GM12878 (cell line): ENCODE measurements at regions not wholly inside any gene's neighbourhood (a gene's known extent, or its start where the extent isn't known, plus 50 kb on each side); places are given as distances from the start of the nearest gene placed in this dataset.

Experiments
- EGR1 ChIP-seq, 2 experiments: IDR thresholded peaks; 1 replicate in 1 of 2; 2 replicates in 1 of 2; pipeline ENCODE4 v1.6.1; 2011 to 2012; ENCODE audit warnings: low read depth in 2 of 2, low read length in 2 of 2, borderline replicate concordance in 1 of 2, mild to moderate bottlenecking in 1 of 2, moderate library complexity in 1 of 2
- FOS ChIP-seq: IDR thresholded peaks from 3 replicates; pipeline ENCODE4 v1.6.1; 2011; ENCODE audit warnings: borderline replicate concordance; ENCODE audit not compliant: insufficient read length; ENCODE audit errors: extremely low read depth
- FOXM1 ChIP-seq: IDR thresholded peaks from 2 replicates; pipeline ENCODE4 v1.6.1; 2012; ENCODE audit warnings: low read depth, mild to moderate bottlenecking, inconsistent platforms, low read length, moderate library complexity
- HDGF ChIP-seq: fragments of 450-650 bp; IDR thresholded peaks from 2 replicates; pipeline ENCODE4 v1.6.1; 2016; ENCODE audit warnings: antibody characterized with exemption
- LARP7 ChIP-seq: fragments of 450-650 bp; IDR thresholded peaks from 2 replicates; pipeline ENCODE4 v1.6.1; 2017; ENCODE audit warnings: mild to moderate bottlenecking
- POLR2AphosphoS5 ChIP-seq: IDR thresholded peaks from 2 replicates; pipeline ENCODE4 v1.6.1; 2011; ENCODE audit warnings: mild to moderate bottlenecking, low read length, inconsistent platforms
- SMC3 ChIP-seq: IDR thresholded peaks from 2 replicates; pipeline ENCODE4 v1.6.1; 2011; ENCODE audit warnings: low read length, improper control_type of control experiment, borderline replicate concordance
- SREBF2 ChIP-seq: IDR thresholded peaks from 2 replicates; pipeline ENCODE4 v1.6.1; 2012; ENCODE audit warnings: mild to moderate bottlenecking, low read length
- ZNF217 ChIP-seq: fragments of 450-650 bp; IDR thresholded peaks from 2 replicates; pipeline ENCODE4 v1.6.1; 2017; ENCODE audit warnings: antibody characterized with exemption, mild to moderate bottlenecking
- TF ChIP-seq, protein P1 (sequence below), 3 experiments: IDR thresholded peaks in 2 of 3; conservative IDR thresholded peaks in 1 of 3; 2 replicates each; pipeline ENCODE4 v1.5.1; 2011; ENCODE audit warnings: low read depth in 3 of 3, low read length in 3 of 3, mild to moderate bottlenecking in 3 of 3, control low read depth in 2 of 3, moderate library complexity in 2 of 3, inconsistent platforms in 1 of 3, mixed read lengths in 1 of 3; ENCODE audit not compliant: control insufficient read depth in 2 of 3, insufficient read depth in 1 of 3; ENCODE audit errors: extremely low read depth in 1 of 3
- TF ChIP-seq, protein P2 (sequence below): fragments of 450-650 bp; IDR thresholded peaks from 2 replicates; pipeline ENCODE4 v1.6.1; 2016; ENCODE audit warnings: mild to moderate bottlenecking

DNA sequence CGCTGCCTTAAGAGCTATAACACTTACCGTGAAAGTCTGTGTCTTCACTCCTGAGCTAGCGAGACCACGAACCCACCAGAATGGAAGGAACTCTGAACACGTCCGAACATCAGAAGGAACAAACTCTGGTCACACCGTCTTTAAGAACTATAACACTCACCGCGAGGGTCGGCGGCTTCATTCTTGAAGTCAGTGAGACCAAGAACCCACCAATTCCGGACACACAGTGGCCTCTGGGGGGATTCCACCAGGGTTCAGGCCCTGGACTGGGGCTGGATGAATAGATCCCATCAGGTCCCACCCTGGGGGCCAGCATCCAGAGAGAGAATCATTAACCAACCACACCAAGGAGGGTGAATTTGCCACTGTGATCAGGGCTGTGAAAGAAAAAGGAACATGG, 55.8 kb upstream of the ATP12A start:
- no peak for TF ChIP-seq EGR1 (IDR thresholded peaks at IDR 0.05; ENCODE audit: borderline replicate concordance in 1 of 2, low read depth in 2 of 2, low read length in 2 of 2)
- no peak for TF ChIP-seq LARP7
- no peak for TF ChIP-seq SREBF2
- no peak for TF ChIP-seq SMC3
- TF ChIP-seq, protein P1, sequence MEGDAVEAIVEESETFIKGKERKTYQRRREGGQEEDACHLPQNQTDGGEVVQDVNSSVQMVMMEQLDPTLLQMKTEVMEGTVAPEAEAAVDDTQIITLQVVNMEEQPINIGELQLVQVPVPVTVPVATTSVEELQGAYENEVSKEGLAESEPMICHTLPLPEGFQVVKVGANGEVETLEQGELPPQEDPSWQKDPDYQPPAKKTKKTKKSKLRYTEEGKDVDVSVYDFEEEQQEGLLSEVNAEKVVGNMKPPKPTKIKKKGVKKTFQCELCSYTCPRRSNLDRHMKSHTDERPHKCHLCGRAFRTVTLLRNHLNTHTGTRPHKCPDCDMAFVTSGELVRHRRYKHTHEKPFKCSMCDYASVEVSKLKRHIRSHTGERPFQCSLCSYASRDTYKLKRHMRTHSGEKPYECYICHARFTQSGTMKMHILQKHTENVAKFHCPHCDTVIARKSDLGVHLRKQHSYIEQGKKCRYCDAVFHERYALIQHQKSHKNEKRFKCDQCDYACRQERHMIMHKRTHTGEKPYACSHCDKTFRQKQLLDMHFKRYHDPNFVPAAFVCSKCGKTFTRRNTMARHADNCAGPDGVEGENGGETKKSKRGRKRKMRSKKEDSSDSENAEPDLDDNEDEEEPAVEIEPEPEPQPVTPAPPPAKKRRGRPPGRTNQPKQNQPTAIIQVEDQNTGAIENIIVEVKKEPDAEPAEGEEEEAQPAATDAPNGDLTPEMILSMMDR (IDR thresholded peaks at IDR 0.05 in 2 of 3, conservative IDR thresholded peaks at IDR 0.05 in 1 of 3; ENCODE audit: control insufficient read depth in 2 of 3, extremely low read depth in 1 of 3, insufficient read depth in 1 of 3, low read depth in 3 of 3, low read length in 3 of 3), result no peak
- TF ChIP-seq, protein P2, sequence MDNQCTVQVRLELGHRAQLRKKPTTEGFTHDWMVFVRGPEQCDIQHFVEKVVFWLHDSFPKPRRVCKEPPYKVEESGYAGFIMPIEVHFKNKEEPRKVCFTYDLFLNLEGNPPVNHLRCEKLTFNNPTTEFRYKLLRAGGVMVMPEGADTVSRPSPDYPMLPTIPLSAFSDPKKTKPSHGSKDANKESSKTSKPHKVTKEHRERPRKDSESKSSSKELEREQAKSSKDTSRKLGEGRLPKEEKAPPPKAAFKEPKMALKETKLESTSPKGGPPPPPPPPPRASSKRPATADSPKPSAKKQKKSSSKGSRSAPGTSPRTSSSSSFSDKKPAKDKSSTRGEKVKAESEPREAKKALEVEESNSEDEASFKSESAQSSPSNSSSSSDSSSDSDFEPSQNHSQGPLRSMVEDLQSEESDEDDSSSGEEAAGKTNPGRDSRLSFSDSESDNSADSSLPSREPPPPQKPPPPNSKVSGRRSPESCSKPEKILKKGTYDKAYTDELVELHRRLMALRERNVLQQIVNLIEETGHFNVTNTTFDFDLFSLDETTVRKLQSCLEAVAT, result no peak
- TF ChIP-seq FOS, result no peak
- TF ChIP-seq FOXM1, result no peak
- TF ChIP-seq HDGF, result no peak
- no peak for TF ChIP-seq POLR2AphosphoS5
- no peak for TF ChIP-seq ZNF217
